GM12891 (cell line): ENCODE measurements at regions not wholly inside any gene's neighbourhood (a gene's known extent, or its start where the extent isn't known, plus 50 kb on each side); places are given as distances from the start of the nearest gene placed in this dataset.

ENCODE experiments used
- DNase-seq: peaks from one replicate; pipeline ENCODE4 v3.0.0; 2011; ENCODE audit warnings: low spot score; ENCODE audit not compliant: insufficient read length
- FAIRE-seq: peaks from 2 replicates; lab custom pipeline; 2011; peaks lifted over from hg19 to GRCh38; lab: Jason Lieb, UNC
- PAX5 ChIP-seq: IDR thresholded peaks from 2 replicates; pipeline ENCODE4 v1.6.1; 2011; ENCODE audit warnings: low read length, moderate library complexity, mild to moderate bottlenecking; ENCODE audit not compliant: insufficient read depth, severe bottlenecking
- POLR2A ChIP-seq: IDR thresholded peaks from 2 replicates; pipeline ENCODE4 v1.6.1; 2011; ENCODE audit warnings: low read depth, low read length, control low read depth
- POLR2AphosphoS5 ChIP-seq: IDR thresholded peaks from 2 replicates; pipeline ENCODE4 v1.6.1; 2011; ENCODE audit warnings: low read depth, low read length, control low read depth
- POU2F2 ChIP-seq: IDR thresholded peaks from 2 replicates; pipeline ENCODE4 v1.6.1; 2011; ENCODE audit warnings: low read depth, mild to moderate bottlenecking, control low read depth, low read length, moderate library complexity
- SPI1 ChIP-seq: IDR thresholded peaks from 2 replicates; pipeline ENCODE4 v1.6.1; 2011; ENCODE audit warnings: low read depth, low read length, control low read depth
- TAF1 ChIP-seq: IDR thresholded peaks from 2 replicates; pipeline ENCODE4 v1.6.1; 2011; ENCODE audit warnings: low read depth, low read length, control low read depth

GRCh38 chr6:21668795-21669194 lies 75.2 kb downstream of the SOX4 start:
- DNase-seq (no peak), FAIRE-seq (no peak)
- no peak for TF ChIP-seq SPI1
- no peak for TF ChIP-seq POLR2A
- no peak for TF ChIP-seq TAF1
- no peak for TF ChIP-seq PAX5
- no peak for TF ChIP-seq POU2F2
- TF ChIP-seq POLR2AphosphoS5: no peak

- no peak for DNase-seq
- FAIRE-seq: no peak
- TF ChIP-seq TAF1 (no peak), PAX5 (no peak), POLR2AphosphoS5 (no peak), POU2F2 (no peak), POLR2A (no peak), SPI1 (no peak)
Observed at GRCh38 chr6:21676769-21677168, 83.2 kb downstream of the SOX4 start.

DNA sequence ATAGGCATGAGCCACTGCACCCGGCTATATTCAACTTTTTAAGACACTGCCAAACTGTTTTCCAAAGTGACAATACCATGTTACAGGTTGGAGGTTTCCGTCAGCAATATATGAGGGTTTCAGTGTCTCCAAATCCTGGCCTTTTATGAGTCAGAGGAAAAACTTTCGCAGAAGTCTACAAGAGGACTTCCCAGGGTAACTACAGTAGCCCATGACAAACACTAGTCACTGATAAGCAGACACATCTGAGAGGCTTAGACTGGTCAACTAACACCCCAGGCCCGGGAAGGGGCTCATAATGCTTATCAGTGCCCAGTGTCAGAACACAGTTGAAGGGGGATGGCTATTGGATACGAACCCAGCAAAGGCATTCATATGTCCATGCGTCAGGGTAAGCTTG lies 85.4 kb downstream of the SOX4 start:
- TF ChIP-seq POU2F2: no peak
- no peak for TF ChIP-seq PAX5
- TF ChIP-seq TAF1: no peak
- TF ChIP-seq POLR2A: no peak
- TF ChIP-seq POLR2AphosphoS5: no peak
- no peak for TF ChIP-seq SPI1
- no peak for DNase-seq
- no peak for FAIRE-seq

GRCh38 chr6:21679761-21680265 lies 86.3 kb downstream of the SOX4 start:
- TF ChIP-seq POU2F2 (no peak), POLR2AphosphoS5 (no peak), POLR2A (no peak), PAX5 (no peak), TAF1 (no peak), SPI1 (no peak)
- DNase-seq: no peak
- FAIRE-seq: no peak

GRCh38 chr6:21680611-21681010 lies 87.1 kb downstream of the SOX4 start:
- no peak for DNase-seq
- TF ChIP-seq PAX5 (no peak), POU2F2 (no peak)
- no peak for FAIRE-seq

- TF ChIP-seq POU2F2 (no peak), TAF1 (no peak), PAX5 (no peak), POLR2A (no peak), POLR2AphosphoS5 (no peak), SPI1 (no peak)
- DNase-seq: no peak
- no peak for FAIRE-seq
Observed at GRCh38 chr6:21690489-21690888, 96.9 kb downstream of the SOX4 start.

DNA sequence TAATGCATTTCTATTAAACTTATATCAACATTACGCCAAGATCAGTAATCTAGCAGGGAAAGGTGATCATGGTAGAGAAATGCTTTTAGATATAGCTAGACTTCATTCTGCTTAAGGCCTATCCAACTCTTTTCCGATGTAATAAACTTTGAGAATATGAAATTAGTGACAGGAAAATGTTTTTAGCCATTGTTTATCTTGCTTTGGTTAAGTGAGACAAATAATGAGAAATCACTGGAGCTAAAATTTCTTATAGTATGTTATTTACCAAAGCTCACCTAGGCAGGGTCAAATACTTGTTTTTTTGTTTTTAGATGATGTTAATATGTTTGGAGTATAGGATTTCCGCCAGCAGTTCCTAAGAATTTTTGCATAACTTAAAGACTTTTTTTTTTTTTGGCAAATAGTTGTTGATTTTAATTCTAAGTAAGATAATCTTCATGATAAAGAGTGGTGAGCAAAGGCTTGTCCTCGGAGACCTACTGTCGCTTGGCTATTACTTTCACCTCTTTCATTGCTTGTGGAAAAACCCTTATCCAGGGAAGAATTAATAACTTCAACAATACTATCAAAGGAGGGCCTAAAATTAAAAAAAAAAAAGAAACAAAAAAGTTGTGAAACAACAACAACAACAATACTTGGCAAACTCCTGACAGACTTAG lies 98.3 kb downstream of the SOX4 start:
- TF ChIP-seq PAX5: no peak
- TF ChIP-seq POLR2A: no peak
- no peak for TF ChIP-seq POLR2AphosphoS5
- TF ChIP-seq POU2F2: no peak
- no peak for TF ChIP-seq SPI1
- no peak for TF ChIP-seq TAF1
- DNase-seq (no peak), FAIRE-seq (no peak)

- FAIRE-seq: no peak
Observed at GRCh38 chr6:21692721-21693120, 99.2 kb downstream of the SOX4 start.

DNA sequence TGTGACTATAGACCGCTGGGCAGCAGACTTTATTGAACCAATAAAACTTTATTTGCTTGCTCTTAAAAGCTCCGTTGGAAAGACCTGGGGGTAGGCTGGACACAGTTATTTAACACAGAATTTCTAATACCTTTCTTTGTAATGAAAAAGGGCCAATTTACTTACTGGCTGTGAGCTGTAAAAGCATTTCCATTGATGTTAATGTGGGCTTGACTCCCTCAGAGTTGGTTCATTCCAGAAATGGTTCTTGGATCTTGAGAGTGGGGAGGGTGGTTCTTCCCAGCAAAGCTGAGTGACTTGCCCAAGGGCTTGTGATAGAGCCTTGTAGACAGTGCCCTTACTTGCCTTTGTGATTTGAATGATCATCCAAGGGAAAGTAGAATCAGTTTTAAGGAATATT lies 100.6 kb downstream of the SOX4 start:
- TF ChIP-seq PAX5: no peak
- no peak for TF ChIP-seq POLR2A
- TF ChIP-seq POLR2AphosphoS5: no peak
- TF ChIP-seq SPI1: no peak
- no peak for TF ChIP-seq POU2F2
- no peak for TF ChIP-seq TAF1
- DNase-seq (no peak), FAIRE-seq (no peak)

More at GRCh38 chr6:21692721-21693120, 99.2 kb downstream of the SOX4 start:
- no peak for DNase-seq
- no peak for TF ChIP-seq POLR2AphosphoS5

DNA sequence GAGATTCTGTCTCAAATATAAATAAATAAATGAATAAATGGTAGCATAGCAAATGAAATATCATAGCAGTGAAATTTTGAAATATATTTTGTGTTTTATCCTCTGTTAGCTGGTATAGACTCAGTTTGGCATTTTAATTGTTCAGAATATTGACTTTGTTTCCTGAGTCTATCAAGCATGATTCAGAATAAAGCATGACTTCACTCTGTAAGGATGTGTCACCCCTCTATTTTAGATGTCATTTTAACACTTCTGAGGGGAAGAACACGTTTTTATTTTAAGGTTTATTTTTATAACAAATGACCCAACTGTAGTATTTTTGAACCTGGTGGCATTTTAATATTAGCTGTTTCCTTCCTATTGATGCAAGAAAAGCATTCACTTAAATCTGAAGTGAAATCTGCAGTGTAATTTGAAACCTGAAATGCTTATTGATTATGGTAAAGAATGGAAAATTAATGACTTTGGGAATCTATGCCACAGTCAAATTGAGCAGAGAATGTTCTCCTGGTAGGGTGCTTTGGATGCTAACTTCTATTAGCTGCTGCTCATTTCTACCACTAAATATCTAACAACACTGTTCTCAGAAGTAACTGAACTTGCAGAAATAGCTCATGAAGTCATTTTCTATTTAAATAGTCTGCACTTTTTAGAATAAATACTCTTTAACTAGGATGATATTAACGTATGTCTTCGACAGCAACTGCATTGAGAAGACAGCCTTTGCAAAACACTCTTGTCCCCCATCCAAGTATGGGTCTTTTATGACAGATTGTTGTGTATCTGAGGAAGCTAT lies 114.2 kb downstream of the SOX4 start:
- FAIRE-seq (no peak), DNase-seq (no peak)
- TF ChIP-seq TAF1: no peak
- TF ChIP-seq POLR2AphosphoS5: no peak
- TF ChIP-seq POU2F2: no peak
- TF ChIP-seq PAX5: no peak
- no peak for TF ChIP-seq SPI1
- no peak for TF ChIP-seq POLR2A
